Rectal smooth muscle tissue (tissue), 1 donor: ENCODE measurements at regions not wholly inside any gene's neighbourhood (a gene's known extent, or its start where the extent isn't known, plus 50 kb on each side); places are given as distances from the start of the nearest gene placed in this dataset.

Experiments used
- H3K27ac ChIP-seq: one replicate; pipeline ENCODE4 v1.7.0; 2013; ENCODE audit warnings: low read depth, low read length, inconsistent platforms
- H3K27me3 ChIP-seq: one replicate; pipeline ENCODE4 v1.7.0; 2013; ENCODE audit warnings: low read length; ENCODE audit not compliant: control insufficient read depth, insufficient read depth
- H3K36me3 ChIP-seq: one replicate; pipeline ENCODE4 v1.7.0; 2013; ENCODE audit warnings: low read length; ENCODE audit not compliant: control insufficient read depth, insufficient read depth
- H3K4me1 ChIP-seq: one replicate; pipeline ENCODE4 v1.7.0; 2013; ENCODE audit warnings: low read length; ENCODE audit not compliant: control insufficient read depth, insufficient read depth
- H3K4me3 ChIP-seq: one replicate; pipeline ENCODE4 v1.7.0; 2013; ENCODE audit warnings: low read length
- H3K9ac ChIP-seq: one replicate; pipeline ENCODE4 v1.7.0; 2013; ENCODE audit warnings: low read length

DNA sequence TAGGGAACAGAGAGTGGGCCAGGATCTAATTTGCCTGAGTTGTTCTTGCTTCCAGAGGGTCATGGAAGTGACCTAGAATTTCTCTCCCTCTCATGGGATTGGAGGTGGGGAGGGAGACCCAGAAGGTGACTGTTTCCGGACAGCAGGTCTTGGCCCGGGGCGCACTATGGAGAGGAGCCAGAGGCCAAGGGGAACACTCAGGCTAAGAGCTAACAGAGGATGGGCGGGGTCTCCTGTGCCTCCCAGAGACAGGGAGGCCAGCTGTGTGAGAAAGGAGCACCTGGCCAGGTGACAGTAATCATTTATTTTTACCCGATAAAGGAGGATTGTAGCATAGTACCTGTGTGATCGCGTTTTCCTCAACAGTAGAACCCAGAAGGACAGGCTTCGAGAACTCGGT lies 50.9 kb upstream of the ANKH start:
- H3K4me1 ChIP-seq: no peaks in the 10 kb centered on the region
- no peak overlapping the region for H3K27ac ChIP-seq
- H3K27me3 ChIP-seq: no peaks in the 10 kb centered on the region
- no peaks in the 10 kb centered on the region for H3K36me3 ChIP-seq
- no peak overlapping the region for H3K9ac ChIP-seq
- H3K4me3 ChIP-seq: no peak overlapping the region
